DND-41 (cell line): ENCODE measurements at regions not wholly inside any gene's neighbourhood (a gene's known extent, or its start where the extent isn't known, plus 50 kb on each side); places are given as distances from the start of the nearest gene placed in this dataset.
A peak's percentile ranks its signal among the peaks of the same experiment; 100 is the strongest.

Experiments used
- ATAC-seq: fragments of 200-7000 bp; cut with Tn5 transposase; 3 replicates; pipeline ENCODE4 v1.9.1; 2021; ENCODE audit warnings: low read depth; ENCODE audit not compliant: insufficient read depth
- DNase-seq: peaks from one replicate; pipeline ENCODE4 v3.0.0-alpha.2; 2020
- H2AFZ ChIP-seq: 2 replicates; pipeline ENCODE4 v1.6.0; 2012; ENCODE audit warnings: low read depth, low read length
- H3K27ac ChIP-seq: 2 replicates; pipeline ENCODE4 v1.5.1; 2012; ENCODE audit warnings: low read length, inconsistent platforms
- H3K27me3 ChIP-seq: fragments of 200-600 bp; sonication (generic); 2 replicates; pipeline ENCODE4 v1.6.0; 2012; ENCODE audit warnings: low read length, mild to moderate bottlenecking, inconsistent platforms; ENCODE audit not compliant: insufficient read depth, poor library complexity
- H3K36me3 ChIP-seq: 2 replicates; pipeline ENCODE4 v1.5.1; 2012; ENCODE audit warnings: low read length, inconsistent platforms; ENCODE audit not compliant: insufficient read depth
- H3K4me1 ChIP-seq: 2 replicates; pipeline ENCODE4 v1.5.1; 2012; ENCODE audit warnings: mild to moderate bottlenecking, low read length; ENCODE audit not compliant: insufficient read depth
- H3K4me2 ChIP-seq: 2 replicates; pipeline ENCODE4 v1.6.0; 2012; ENCODE audit warnings: mild to moderate bottlenecking, moderate library complexity, low read length, inconsistent platforms; ENCODE audit not compliant: insufficient read depth
- H3K4me3 ChIP-seq, 2 experiments: fragments of 200-600 bp in 1 of 2; shearing (Covaris generic) in 1 of 2; 2 replicates each; pipeline ENCODE4 v1.5.1; 2012 to 2016; ENCODE audit warnings: inconsistent platforms in 2 of 2, low read length in 2 of 2, mild to moderate bottlenecking in 2 of 2, low read depth in 1 of 2, moderate library complexity in 1 of 2
- H3K79me2 ChIP-seq: 2 replicates; pipeline ENCODE4 v1.6.0; 2012; ENCODE audit warnings: low read length, inconsistent platforms; ENCODE audit not compliant: insufficient read depth
- H3K9ac ChIP-seq: 2 replicates; pipeline ENCODE4 v1.6.0; 2012; ENCODE audit warnings: low read depth, mild to moderate bottlenecking, inconsistent platforms, low read length, moderate library complexity
- H3K9me3 ChIP-seq: 2 replicates; pipeline ENCODE4 v1.5.1; 2012; ENCODE audit warnings: low read length, moderate library complexity, mild to moderate bottlenecking, inconsistent platforms; ENCODE audit not compliant: insufficient read depth, severe bottlenecking
- H4K20me1 ChIP-seq: 2 replicates; pipeline ENCODE4 v1.6.0; 2012; ENCODE audit warnings: low read length; ENCODE audit not compliant: insufficient read depth
- EZH2 ChIP-seq: IDR thresholded peaks from 3 replicates; pipeline ENCODE4 v1.6.1; 2012; ENCODE audit warnings: borderline replicate concordance, low read depth, mild to moderate bottlenecking, moderate library complexity, low read length, inconsistent platforms; ENCODE audit not compliant: severe bottlenecking
- TF ChIP-seq, protein P1 (sequence below): IDR thresholded peaks from 2 replicates; pipeline ENCODE4 v1.5.1; 2012; ENCODE audit warnings: borderline replicate concordance, low read length, moderate library complexity, mild to moderate bottlenecking; ENCODE audit not compliant: poor library complexity, severe bottlenecking; ENCODE audit errors: extremely low read depth

DNA sequence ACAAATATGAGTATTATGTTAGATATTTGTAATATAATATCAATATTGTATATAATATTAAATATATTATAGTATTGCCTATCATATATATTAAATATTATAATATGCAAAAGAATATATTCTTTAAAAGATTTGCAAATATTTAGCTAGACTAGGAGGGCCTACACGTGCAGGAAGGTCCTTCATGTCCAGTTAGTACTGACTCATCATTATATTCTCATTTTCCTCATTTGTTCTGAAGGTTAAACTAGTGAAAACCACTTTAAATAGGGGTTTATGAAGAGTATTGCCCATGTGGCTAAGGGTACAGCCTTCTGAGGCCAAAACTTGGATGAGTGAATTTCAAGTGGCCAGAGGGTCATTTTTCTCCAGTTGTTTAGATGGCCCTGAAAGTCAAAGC, 293.0 kb upstream of the VRK2 start:
- ATAC-seq (no peak), DNase-seq (no peak)
- TF ChIP-seq, protein P1, sequence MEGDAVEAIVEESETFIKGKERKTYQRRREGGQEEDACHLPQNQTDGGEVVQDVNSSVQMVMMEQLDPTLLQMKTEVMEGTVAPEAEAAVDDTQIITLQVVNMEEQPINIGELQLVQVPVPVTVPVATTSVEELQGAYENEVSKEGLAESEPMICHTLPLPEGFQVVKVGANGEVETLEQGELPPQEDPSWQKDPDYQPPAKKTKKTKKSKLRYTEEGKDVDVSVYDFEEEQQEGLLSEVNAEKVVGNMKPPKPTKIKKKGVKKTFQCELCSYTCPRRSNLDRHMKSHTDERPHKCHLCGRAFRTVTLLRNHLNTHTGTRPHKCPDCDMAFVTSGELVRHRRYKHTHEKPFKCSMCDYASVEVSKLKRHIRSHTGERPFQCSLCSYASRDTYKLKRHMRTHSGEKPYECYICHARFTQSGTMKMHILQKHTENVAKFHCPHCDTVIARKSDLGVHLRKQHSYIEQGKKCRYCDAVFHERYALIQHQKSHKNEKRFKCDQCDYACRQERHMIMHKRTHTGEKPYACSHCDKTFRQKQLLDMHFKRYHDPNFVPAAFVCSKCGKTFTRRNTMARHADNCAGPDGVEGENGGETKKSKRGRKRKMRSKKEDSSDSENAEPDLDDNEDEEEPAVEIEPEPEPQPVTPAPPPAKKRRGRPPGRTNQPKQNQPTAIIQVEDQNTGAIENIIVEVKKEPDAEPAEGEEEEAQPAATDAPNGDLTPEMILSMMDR = no peak
- TF ChIP-seq EZH2 = no peak
- H3K9me3 ChIP-seq = no peaks in the 10 kb centered on the region
- no peak overlapping the region for H2AFZ ChIP-seq
- H4K20me1 ChIP-seq = no peaks in the 10 kb centered on the region
- no peaks in the 10 kb centered on the region for H3K4me1 ChIP-seq
- no peak overlapping the region for H3K4me3 ChIP-seq
- H3K79me2 ChIP-seq = no peaks in the 10 kb centered on the region
- H3K36me3 ChIP-seq = no peaks in the 10 kb centered on the region
- no peak overlapping the region for H3K4me2 ChIP-seq
- H3K27ac ChIP-seq = no peak overlapping the region
- no peaks in the 10 kb centered on the region for H3K27me3 ChIP-seq
- no peak overlapping the region for H3K9ac ChIP-seq

DNA sequence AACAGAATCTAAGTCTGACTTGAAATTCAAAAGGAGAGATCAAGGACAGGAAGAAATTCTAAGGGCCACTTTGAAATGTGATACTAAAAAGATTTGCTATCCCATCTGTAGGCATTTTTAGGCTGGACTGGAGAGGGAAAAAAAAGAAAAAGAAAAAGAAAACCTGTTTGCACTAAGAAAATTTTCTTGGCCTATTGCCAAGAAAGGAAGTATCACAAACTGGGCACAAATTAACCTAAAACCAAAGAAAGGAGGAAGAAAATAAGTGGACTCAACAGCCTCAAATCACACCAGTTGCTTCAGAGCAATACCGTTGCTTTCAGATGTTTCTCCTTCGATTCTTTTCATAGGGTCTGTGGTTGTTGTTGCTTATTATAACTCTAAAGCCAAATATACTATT, 287.9 kb upstream of the VRK2 start:
- Histone ChIP-seq H2AFZ (no peak overlapping the region), H3K27me3 (peaks cover 11% of the 10 kb centered on the region), H3K79me2 (no peaks in the 10 kb centered on the region), H4K20me1 (no peaks in the 10 kb centered on the region), H3K36me3 (no peaks in the 10 kb centered on the region), H3K27ac (no peak overlapping the region), H3K9ac (no peak overlapping the region), H3K4me3 (no peak overlapping the region), H3K9me3 (no peaks in the 10 kb centered on the region), H3K4me1 (peaks cover 6% of the 10 kb centered on the region), H3K4me2 (no peak overlapping the region)
- TF ChIP-seq, protein P1 = no peak
- TF ChIP-seq EZH2 = no peak
- DNase-seq = no peak
- no peak for ATAC-seq

DNA sequence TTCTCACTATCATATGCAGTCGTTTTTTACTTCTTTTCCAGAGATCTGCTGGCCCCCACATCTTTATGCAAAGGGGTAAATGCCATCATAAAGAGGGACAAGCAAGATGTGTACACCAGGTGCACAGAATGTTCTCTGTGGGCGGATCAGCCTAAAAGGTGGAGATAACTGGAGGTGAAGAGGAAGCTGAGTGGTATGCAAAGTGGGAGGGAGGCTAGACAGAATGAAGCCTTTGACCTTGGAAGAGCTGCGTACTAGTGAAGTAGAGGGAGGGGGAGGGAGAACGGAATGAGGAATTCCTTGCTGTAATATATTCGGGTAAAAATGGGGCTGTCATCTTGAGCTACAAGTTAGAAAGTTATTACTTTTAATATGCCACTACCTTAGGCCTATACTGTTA, 287.5 kb upstream of the VRK2 start:
- TF ChIP-seq EZH2 = no peak
- TF ChIP-seq, protein P1 = no peak
- H3K4me3 ChIP-seq = no peak overlapping the region
- no peaks in the 10 kb centered on the region for H3K36me3 ChIP-seq
- DNase-seq (no peak), ATAC-seq (no peak)
- H3K4me1 ChIP-seq = peaks cover 6% of the 10 kb centered on the region
- no peaks in the 10 kb centered on the region for H3K79me2 ChIP-seq
- H3K27me3 ChIP-seq = peaks cover 11% of the 10 kb centered on the region
- no peaks in the 10 kb centered on the region for H4K20me1 ChIP-seq
- no peak overlapping the region for H3K4me2 ChIP-seq
- H3K9me3 ChIP-seq = no peaks in the 10 kb centered on the region
- no peak overlapping the region for H3K27ac ChIP-seq
- no peak overlapping the region for H2AFZ ChIP-seq
- H3K9ac ChIP-seq = no peak overlapping the region

DNA sequence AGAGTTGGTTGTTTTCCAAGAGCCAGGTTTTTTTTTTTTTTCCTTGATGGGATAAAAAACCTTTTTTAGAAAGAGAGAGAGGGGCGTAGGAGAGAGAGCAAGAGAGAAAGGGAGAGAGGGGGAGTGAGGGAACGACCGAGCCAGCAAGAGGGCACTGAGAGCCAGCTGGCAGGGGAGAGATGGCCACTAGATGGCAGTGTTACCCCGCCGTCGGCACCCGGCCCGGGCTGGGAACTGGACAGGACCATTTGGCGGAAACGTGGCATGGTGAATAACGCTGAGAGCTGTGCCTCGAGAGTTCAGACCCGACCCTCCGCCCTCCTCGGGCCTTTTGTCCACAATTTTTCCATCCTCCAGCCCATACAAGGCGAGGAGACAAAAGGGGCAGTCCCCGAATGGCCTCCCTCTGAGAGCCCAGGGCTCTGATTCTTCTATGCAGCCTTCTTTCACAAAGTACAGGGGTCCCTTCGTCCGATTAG, 286.7 kb upstream of the VRK2 start:
- H3K4me2 ChIP-seq = peak overlapping the region; percentile 63
- peak; percentile 98 for ATAC-seq
- TF ChIP-seq, protein P1 = peak; percentile 96
- no peak for TF ChIP-seq EZH2
- H3K79me2 ChIP-seq = no peaks in the 10 kb centered on the region
- peak overlapping the region in 1 of 2 experiments; percentile 46; a peak in 1 of 4 replicates for H3K4me3 ChIP-seq
- no peaks in the 10 kb centered on the region for H4K20me1 ChIP-seq
- peaks cover 6% of the 10 kb centered on the region for H3K4me1 ChIP-seq
- H3K27me3 ChIP-seq = peaks cover 11% of the 10 kb centered on the region
- DNase-seq = peak; percentile 69
- H3K9ac ChIP-seq = no peak overlapping the region
- peak overlapping the region; percentile 66; the same call in 1 of the 2 replicates for H2AFZ ChIP-seq
- H3K36me3 ChIP-seq = no peaks in the 10 kb centered on the region
- H3K27ac ChIP-seq = no peak overlapping the region
- no peaks in the 10 kb centered on the region for H3K9me3 ChIP-seq
